ENCODE measurements at regions not wholly inside any gene's neighbourhood (a gene's known extent, or its start where the extent isn't known, plus 50 kb on each side); places are given as distances from the start of the nearest gene placed in this dataset.
A peak's percentile ranks its signal among the peaks of the same experiment; 100 is the strongest.
"Not testable (repeated sequence)": the region's sequence is repeated elsewhere in the genome, so short reads cannot be mapped to it uniquely, and the experiment has no call there.

DNA sequence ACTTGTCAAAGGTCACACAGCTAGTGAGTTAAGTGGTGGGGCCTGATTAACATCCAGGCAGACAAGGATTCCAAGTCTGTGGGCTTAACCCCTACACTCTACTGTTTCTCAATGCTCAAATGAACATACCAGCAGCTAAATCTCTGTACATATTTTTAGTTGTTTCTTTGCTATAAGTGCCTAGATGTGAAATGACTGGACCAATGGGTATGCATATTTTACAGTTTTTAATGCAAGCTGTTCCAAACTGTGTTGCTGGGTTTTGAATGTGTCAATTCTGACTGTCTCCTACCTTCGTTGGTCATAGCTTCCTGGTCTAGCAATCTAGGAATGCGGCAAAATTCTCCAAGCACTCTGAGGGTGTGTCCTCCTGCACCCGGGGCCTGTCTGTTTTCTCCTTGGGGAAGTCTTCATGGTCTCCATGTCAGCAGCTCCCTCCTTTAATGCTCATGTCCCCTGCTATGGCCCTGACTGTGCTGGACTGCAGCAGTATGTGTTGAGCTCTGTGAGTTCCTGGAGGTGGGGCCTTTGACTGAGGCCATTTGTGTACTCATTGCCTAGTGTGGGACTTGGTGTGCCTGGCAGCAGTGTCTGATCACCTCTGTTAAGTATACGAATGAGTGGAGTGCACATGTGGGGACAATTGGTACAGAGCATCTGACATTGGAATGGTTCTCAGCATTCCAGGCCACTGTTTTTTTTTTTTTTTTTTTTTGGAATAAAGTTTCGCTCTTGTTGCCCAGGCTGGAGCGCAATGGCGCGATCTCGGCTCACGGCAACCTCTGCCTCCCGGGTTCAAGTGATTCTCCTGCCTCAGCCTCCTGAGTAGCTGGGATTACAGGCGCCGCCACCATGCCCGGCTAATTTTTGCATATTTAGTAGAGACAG is 72.9 kb upstream of the SLC2A1 start:
- Histone ChIP-seq H3K27me3 (no peaks in the 10 kb centered on the region), H3K4me2 (no peak overlapping the region), H3K4me3 (no peak overlapping the region), H3K9ac (no peak overlapping the region), H3K9me3 (replicated peaks in 1 of 11) (no peaks in the 10 kb centered on the region), H3K27ac (no peak overlapping the region), H3K36me3 (no peaks in the 10 kb centered on the region), H4K20me1 (no peaks in the 10 kb centered on the region), H3K4me1 (peaks cover 9 to 15% (median 14%) of the 10 kb centered on the region in 10 experiments; a peak in 19 of 20 replicates)
- no peak for TF ChIP-seq Cebpa-rat (IDR thresholded peaks at IDR 0.05)

DNA sequence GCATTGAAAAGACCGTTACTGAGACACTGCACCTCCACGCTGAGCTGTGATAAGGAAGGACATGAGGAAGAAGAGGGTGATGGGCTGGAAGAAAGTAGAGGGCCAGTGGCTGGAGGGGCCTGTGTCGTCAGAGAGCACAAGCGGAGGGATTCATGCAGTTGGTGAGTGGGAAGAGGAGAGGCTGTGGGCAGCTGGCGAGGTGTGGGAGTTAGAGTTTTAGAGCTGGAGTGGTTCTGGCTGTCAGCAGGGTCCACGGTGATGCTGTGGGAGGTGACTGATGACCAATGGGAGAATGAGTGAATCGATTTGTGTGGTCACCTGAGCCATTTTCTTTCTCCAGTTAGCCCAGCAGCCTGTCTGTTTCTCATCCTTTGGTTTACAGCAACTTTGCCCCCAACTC is 66.2 kb upstream of the SLC2A1 start:
- Histone ChIP-seq H3K27me3 (no peaks in the 10 kb centered on the region), H3K9me3 (replicated peaks in 1 of 11) (no peaks in the 10 kb centered on the region)

DNA sequence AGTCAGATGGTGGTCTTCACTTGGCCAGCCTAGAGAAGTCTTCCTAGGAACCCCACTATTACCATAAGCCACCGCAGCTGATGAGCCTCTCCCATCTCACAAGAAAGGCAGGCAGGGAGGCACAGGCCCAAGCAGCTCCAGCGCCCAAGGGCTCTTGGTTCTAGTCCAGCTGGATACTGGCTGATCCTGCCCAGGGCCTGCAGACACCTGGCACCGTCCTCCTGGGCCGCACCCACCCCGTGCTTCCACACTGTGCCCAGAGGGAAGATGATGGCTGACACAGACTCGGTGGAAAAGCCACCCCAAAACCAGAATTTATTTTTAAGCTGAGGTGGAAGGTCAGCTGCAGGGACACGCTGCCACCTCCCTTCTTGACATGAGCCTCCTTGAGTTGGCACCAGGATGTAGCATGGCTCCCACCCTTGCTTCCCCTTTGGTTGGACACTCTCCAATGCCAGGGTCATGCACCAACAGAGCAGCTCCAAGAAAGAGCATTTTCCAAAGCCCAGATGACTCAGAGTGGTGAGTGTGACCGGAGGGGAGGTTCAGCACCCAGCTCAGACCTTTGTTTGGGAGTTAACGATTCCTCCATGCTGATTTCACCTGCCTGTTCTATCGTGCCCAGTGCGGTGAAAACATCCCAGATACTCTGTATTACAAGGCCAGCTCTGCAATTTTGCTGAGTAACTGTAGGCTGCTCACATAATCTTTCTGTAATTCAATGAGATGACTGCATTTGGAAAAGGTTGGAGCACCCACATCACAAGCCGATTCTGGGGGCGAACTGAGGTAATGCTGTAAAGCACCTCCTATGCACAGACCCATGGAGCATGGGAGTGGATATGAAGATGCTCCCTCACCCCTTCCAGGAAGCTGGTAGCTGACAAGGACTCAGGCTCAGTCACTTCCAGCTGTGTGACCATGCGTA is 63.1 kb upstream of the SLC2A1 start:
- Histone ChIP-seq H3K9ac (no peak overlapping the region), H4K20me1 (no peaks in the 10 kb centered on the region; a peak in 1 of 22 replicates), H3K36me3 (no peaks in the 10 kb centered on the region), H3K4me2 (no peak overlapping the region), H3K27me3 (no peaks in the 10 kb centered on the region), H3K4me3 (no peak overlapping the region), H3K4me1 (no peaks in the 10 kb centered on the region), H3K9me3 (replicated peaks in 1 of 11) (no peaks in the 10 kb centered on the region), H3K27ac (no peak overlapping the region)
- TF ChIP-seq Cebpa-rat (IDR thresholded peaks at IDR 0.05): no peak

More for the DNA sequence above, 66.2 kb upstream of the SLC2A1 start:
- Histone ChIP-seq H3K9ac (no peak overlapping the region), H3K27ac (no peak overlapping the region), H3K4me3 (no peak overlapping the region), H3K4me1 (no peaks in the 10 kb centered on the region), H4K20me1 (no peaks in the 10 kb centered on the region), H3K4me2 (no peak overlapping the region), H3K36me3 (no peaks in the 10 kb centered on the region)
- no peak for TF ChIP-seq Cebpa-rat (IDR thresholded peaks at IDR 0.05)

DNA sequence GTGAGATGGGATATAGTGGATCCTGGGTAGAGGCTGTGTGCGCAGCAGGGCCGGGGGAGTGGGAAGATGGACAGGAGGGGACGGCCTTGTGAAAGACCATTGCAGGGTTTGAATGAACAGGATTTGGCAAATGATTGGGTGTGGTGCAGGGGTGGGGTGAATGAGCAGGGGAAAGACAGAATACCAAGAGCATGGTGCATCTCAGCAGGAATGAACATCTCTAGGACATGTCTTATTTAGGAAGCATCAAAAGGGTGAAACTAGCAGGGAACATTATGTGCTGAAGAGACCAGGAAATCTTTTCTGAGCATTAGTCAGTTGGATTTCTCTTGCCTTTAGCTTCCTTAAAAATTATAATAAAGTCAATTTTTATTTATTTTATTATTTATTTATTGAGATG is 60.6 kb upstream of the SLC2A1 start:
- Histone ChIP-seq H3K4me3 (no peak overlapping the region), H3K36me3 (no peaks in the 10 kb centered on the region), H4K20me1 (no peaks in the 10 kb centered on the region; a peak in 1 of 22 replicates), H3K9me3 (replicated peaks in 1 of 11) (no peaks in the 10 kb centered on the region), H3K4me1 (no peaks in the 10 kb centered on the region), H3K27ac (no peak overlapping the region), H3K9ac (no peak overlapping the region), H3K4me2 (no peak overlapping the region), H3K27me3 (no peaks in the 10 kb centered on the region)
- no peak for TF ChIP-seq Cebpa-rat (IDR thresholded peaks at IDR 0.05)

DNA sequence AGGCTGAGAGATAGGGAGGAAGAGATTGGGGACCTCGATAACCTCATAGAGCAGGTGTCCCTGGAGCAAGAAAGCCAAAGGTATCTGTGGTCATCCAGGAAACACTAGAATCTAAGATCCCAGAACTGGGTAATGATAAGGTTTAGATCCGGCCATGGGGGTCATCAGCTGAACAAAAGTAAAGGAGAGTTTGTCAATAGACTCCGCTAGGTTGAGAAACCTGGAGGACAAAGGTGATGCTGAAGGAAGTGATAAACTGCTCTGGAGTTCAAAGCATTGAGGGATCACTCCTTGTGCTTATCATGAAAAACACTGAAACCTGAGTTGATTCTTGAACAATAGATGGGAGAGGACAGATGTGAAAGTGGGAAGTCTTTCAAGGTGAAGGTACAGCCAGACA is 59.5 kb upstream of the SLC2A1 start:
- Histone ChIP-seq H3K27me3 (no peaks in the 10 kb centered on the region), H3K9me3 (replicated peaks in 1 of 11) (no peaks in the 10 kb centered on the region), H3K4me2 (no peak overlapping the region), H3K4me3 (no peak overlapping the region), H4K20me1 (no peaks in the 10 kb centered on the region; a peak in 1 of 22 replicates), H3K27ac (no peak overlapping the region), H3K4me1 (no peaks in the 10 kb centered on the region), H3K9ac (no peak overlapping the region), H3K36me3 (no peaks in the 10 kb centered on the region)
- TF ChIP-seq Cebpa-rat (IDR thresholded peaks at IDR 0.05): no peak

DNA sequence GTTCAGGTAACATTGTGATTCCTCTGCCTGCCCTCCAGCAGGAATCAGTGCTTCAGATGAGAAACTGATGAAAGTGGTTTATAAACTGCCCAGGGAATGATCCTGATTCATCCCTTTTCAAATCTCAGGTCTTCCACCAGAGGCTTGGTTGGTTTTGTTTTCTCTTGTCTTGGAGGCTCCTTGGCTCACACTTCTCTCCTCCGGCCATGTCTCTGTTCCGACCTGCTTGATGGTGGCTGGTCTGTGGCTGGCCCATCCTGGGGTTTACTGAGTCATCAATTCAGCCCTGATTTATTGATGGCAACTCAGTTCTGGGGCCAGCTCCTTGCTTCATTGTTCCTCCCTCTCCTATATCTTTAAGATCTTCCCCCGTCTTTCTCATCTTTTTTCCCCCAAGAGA is 56.6 kb upstream of the SLC2A1 start:
- no peaks in the 10 kb centered on the region for H3K27me3 ChIP-seq
- H3K4me2 ChIP-seq: no peak overlapping the region
- no peak overlapping the region for H3K9ac ChIP-seq
- H3K4me3 ChIP-seq: no peak overlapping the region
- no peaks in the 10 kb centered on the region for H3K4me1 ChIP-seq
- TF ChIP-seq Cebpa-rat (IDR thresholded peaks at IDR 0.05): no peak
- no peaks in the 10 kb centered on the region for H3K36me3 ChIP-seq
- no peaks in the 10 kb centered on the region; a peak in 1 of 22 replicates for H4K20me1 ChIP-seq
- H3K9me3 ChIP-seq (replicated peaks in 1 of 11): no peaks in the 10 kb centered on the region
- no peak overlapping the region for H3K27ac ChIP-seq

DNA sequence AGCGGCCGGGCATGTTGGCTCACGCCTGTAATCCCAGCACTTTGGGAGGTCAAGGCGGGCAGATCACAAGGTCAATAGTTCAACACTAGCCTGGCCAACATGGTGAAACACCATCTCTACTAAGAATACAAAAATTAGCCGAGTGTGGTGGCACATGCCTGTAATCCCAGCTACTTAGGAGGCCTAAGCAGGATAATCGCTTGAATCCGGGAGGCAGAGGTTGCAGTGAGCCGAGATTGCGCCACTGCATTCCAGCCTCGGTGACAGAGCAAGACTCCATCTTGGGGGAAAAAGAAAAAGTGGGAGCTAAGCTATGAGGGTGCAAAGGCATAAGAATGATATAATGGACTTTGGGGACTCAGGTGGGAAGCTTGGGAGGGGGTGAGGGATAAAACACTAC is 55.9 kb upstream of the SLC2A1 start:
- H3K9ac ChIP-seq; H4K20me1 ChIP-seq; H3K27me3 ChIP-seq; H3K4me1 ChIP-seq; H3K4me3 ChIP-seq; H3K4me2 ChIP-seq; H3K9me3 ChIP-seq (replicated peaks in 1 of 11); H3K27ac ChIP-seq; H3K36me3 ChIP-seq: not testable (repeated sequence)

DNA sequence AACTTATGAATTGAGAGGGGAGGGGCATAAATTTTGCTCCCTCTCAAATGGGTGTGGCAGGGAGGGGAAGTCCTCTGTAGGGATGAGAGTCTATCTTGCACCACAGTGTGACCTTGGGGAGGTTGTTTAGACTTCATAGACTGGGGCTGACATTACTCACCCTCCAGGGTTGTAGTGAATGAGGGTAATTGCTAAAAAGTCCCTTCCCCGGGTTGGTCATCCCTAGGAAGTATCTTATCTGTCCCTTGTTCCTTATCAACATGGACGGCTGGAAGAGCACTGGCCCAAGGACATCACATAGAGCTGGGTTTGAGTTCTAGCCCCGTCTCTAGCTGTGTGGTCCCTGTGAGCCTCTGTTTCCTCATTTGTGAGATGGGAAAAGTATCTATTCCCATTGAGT is 52.4 kb upstream of the SLC2A1 start:
- no peak for TF ChIP-seq Cebpa-rat (IDR thresholded peaks at IDR 0.05)

DNA sequence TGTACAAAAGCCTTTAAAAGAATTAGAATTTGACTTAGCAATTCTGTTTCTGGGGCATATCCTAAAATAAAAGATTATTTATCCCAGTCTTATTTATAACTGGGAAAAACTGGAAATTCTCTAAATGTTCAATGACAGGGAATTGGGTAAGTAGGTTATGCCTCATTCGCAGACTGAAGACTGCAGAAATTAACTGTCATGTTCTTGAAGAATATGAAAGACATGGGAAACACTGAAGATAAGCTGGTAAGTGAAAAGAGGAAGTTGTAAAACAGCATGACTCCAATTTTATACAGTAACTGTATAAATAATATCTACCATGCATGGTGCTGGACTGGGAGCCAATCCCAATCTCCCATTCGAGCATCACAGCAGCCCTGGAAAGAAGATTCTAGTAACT is 50.6 kb upstream of the SLC2A1 start:
- Histone ChIP-seq H4K20me1 (no peaks in the 10 kb centered on the region), H3K4me3 (no peak overlapping the region), H3K9me3 (replicated peaks in 1 of 11) (no peaks in the 10 kb centered on the region), H3K27me3 (no peaks in the 10 kb centered on the region), H3K4me1 (peaks cover 0 to 15% (median 10%) of the 10 kb centered on the region in 10 experiments; a peak in 12 of 20 replicates), H3K9ac (no peak overlapping the region; a peak in 1 of 22 replicates), H3K27ac (no peak overlapping the region), H3K36me3 (no peaks in the 10 kb centered on the region), H3K4me2 (peak overlapping the region in 2 of 11 experiments; percentile 0 to 12; a peak in 2 of 22 replicates)
- TF ChIP-seq Cebpa-rat (IDR thresholded peaks at IDR 0.05): no peak

More for the DNA sequence above, 52.4 kb upstream of the SLC2A1 start:
- H3K36me3 ChIP-seq: no peaks in the 10 kb centered on the region
- no peaks in the 10 kb centered on the region for H4K20me1 ChIP-seq
- no peaks in the 10 kb centered on the region for H3K27me3 ChIP-seq
- H3K4me2 ChIP-seq: no peak overlapping the region
- H3K4me3 ChIP-seq: no peak overlapping the region
- no peak overlapping the region for H3K9ac ChIP-seq
- no peak overlapping the region for H3K27ac ChIP-seq
- peaks cover 0 to 13% (median 10%) of the 10 kb centered on the region in 10 experiments; a peak in 12 of 20 replicates for H3K4me1 ChIP-seq
- H3K9me3 ChIP-seq (replicated peaks in 1 of 11): no peaks in the 10 kb centered on the region
